K562 (cell line): ENCODE measurements at regions not wholly inside any gene's neighbourhood (a gene's known extent, or its start where the extent isn't known, plus 50 kb on each side); places are given as distances from the start of the nearest gene placed in this dataset.

Experiments
- ATAC-seq: fragments of 200-7000 bp; cut with Tn5 transposase; 3 replicates; pipeline ENCODE4 v1.9.1; 2020; ENCODE audit warnings: moderate library complexity
- BruUV-seq: library from RNA; stranded (reverse); fragments of 400-500 nt; replicated peaks from 2 replicates; lab custom pipeline; 2021; lab: Mats Ljungman, UMichigan
- CTCF ChIA-PET: fragments of 300-600 bp; formaldehyde crosslinking; extraction: SDS; loops from one replicate; lab custom pipeline; 2021; ENCODE audit warnings: low intra/inter-chr PET ratio; lab: Yijun Ruan, JAX
- POLR2A ChIA-PET: fragments of 300-600, 350-650 bp; sonication (Branson Sonifier 250); formaldehyde crosslinking; extraction: SDS; loops from one replicate; lab custom pipeline; 2021; ENCODE audit warnings: antibody characterized with exemption, inconsistent platforms; lab: Yijun Ruan, JAX
- DNase-seq, 4 experiments: peaks; one replicate each; pipeline versions ENCODE4 v3.0.0 to v3.0.0-alpha.2; 2011 to 2018; ENCODE audit warnings: low spot score in 3 of 4, mixed read lengths in 3 of 4; ENCODE audit errors: extremely low read depth in 1 of 4
- FAIRE-seq: peaks from 2 replicates; lab custom pipeline; 2011; peaks lifted over from hg19 to GRCh38; lab: Jason Lieb, UNC
- H2AFZ ChIP-seq: 2 replicates; pipeline ENCODE4 v1.6.0; 2011; ENCODE audit warnings: low read depth, low read length, control low read depth, inconsistent platforms
- H3K27ac ChIP-seq: fragments of 200-600 bp; 3 replicates; pipeline ENCODE4 v1.8.0; 2011; ENCODE audit warnings: low read depth, mild to moderate bottlenecking, control low read depth, inconsistent platforms, low read length, moderate library complexity, mixed read lengths; ENCODE audit errors: extremely low read depth
- H3K27me3 ChIP-seq, 2 experiments: fragments of 300-600 bp in 1 of 2; 2 replicates in 1 of 2; 3 replicates in 1 of 2; pipeline versions ENCODE4 v1.6.0 to v1.8.0; 2011; ENCODE audit warnings: inconsistent platforms in 2 of 2, low read length in 2 of 2, mild to moderate bottlenecking in 1 of 2, mixed read lengths in 1 of 2, moderate library complexity in 1 of 2; ENCODE audit not compliant: control insufficient read depth in 2 of 2, insufficient read depth in 2 of 2
- H3K36me3 ChIP-seq: fragments of 300-600 bp; 3 replicates; pipeline ENCODE4 v1.8.0; 2011; ENCODE audit warnings: mild to moderate bottlenecking, low read length, inconsistent platforms; ENCODE audit not compliant: control insufficient read depth, insufficient read depth
- H3K4me1 ChIP-seq, 2 experiments: fragments of 200-600 bp in 1 of 2; replicated peaks in 1 of 2; 2 replicates in 1 of 2; 3 replicates in 1 of 2; pipeline versions ENCODE4 v1.5.1 to v1.8.0; 2011; ENCODE audit warnings: inconsistent platforms in 2 of 2, low read length in 2 of 2, mild to moderate bottlenecking in 1 of 2, mixed read lengths in 1 of 2, moderate library complexity in 1 of 2; ENCODE audit not compliant: control insufficient read depth in 2 of 2, insufficient read depth in 2 of 2
- H3K4me2 ChIP-seq: 2 replicates; pipeline ENCODE4 v1.6.1; 2011; ENCODE audit warnings: low read length, control low read depth, inconsistent platforms, mixed read lengths; ENCODE audit not compliant: insufficient read depth
- H3K4me3 ChIP-seq: fragments of 200-600 bp; sonication (generic), shearing (Covaris generic); 2 replicates; pipeline ENCODE4 v1.5.1; 2016; ENCODE audit warnings: control low read depth, inconsistent platforms
- H3K79me2 ChIP-seq: fragments of 200-600 bp; 3 replicates; pipeline ENCODE4 v1.8.0; 2011; ENCODE audit warnings: low read length, inconsistent platforms; ENCODE audit not compliant: control insufficient read depth, insufficient read depth
- H3K9ac ChIP-seq, 2 experiments: 2 replicates each; pipeline versions ENCODE4 v1.6.0 to v1.6.1; 2011; ENCODE audit warnings: low read depth in 2 of 2, low read length in 2 of 2, control low read depth in 1 of 2, inconsistent platforms in 1 of 2, mild to moderate bottlenecking in 1 of 2, mixed read lengths in 1 of 2; ENCODE audit not compliant: insufficient read depth in 1 of 2
- H3K9me1 ChIP-seq: one replicate; pipeline ENCODE4 v1.6.0; 2011; ENCODE audit warnings: inconsistent platforms, mild to moderate bottlenecking, low read length, moderate library complexity; ENCODE audit not compliant: control insufficient read depth, insufficient read depth
- H3K9me3 ChIP-seq: replicated peaks from 2 replicates; pipeline ENCODE4 v1.5.1; 2011; ENCODE audit warnings: low read depth, low read length, inconsistent platforms; ENCODE audit not compliant: control insufficient read depth, insufficient read depth
- H4K20me1 ChIP-seq: replicated peaks from 2 replicates; pipeline ENCODE4 v1.6.1; 2011; ENCODE audit warnings: low read length, inconsistent platforms, mixed read lengths; ENCODE audit not compliant: control insufficient read depth, insufficient read depth
- AFF1 ChIP-seq, 2 experiments: fragments of 450-650 bp; IDR thresholded peaks; 2 replicates each; pipeline ENCODE4 v1.6.1; 2018; ENCODE audit warnings: mild to moderate bottlenecking in 2 of 2, low read depth in 1 of 2; ENCODE audit not compliant: partially characterized antibody in 2 of 2
- CGGBP1 ChIP-seq: fragments of 250-450 bp; sonication (Bioruptor Pico); IDR thresholded peaks from 2 replicates; pipeline ENCODE4 v1.9.0; 2021; ENCODE audit warnings: mild to moderate bottlenecking
- CTCFL ChIP-seq: IDR thresholded peaks from 2 replicates; pipeline ENCODE4 v1.6.1; 2011; ENCODE audit warnings: borderline replicate concordance, low read depth, mild to moderate bottlenecking, moderate library complexity, low read length; ENCODE audit not compliant: insufficient read depth, poor library complexity, severe bottlenecking
- CXXC5 ChIP-seq: fragments of 250-450 bp; sonication (Bioruptor Pico); IDR thresholded peaks from 2 replicates; pipeline ENCODE4 v1.8.0; 2022; ENCODE audit warnings: inconsistent platforms, mild to moderate bottlenecking, moderate library complexity
- FOXK2 ChIP-seq, 2 experiments: fragments of 450-650 bp; IDR thresholded peaks in 1 of 2; conservative IDR thresholded peaks in 1 of 2; 2 replicates each; pipeline ENCODE4 v1.6.1; 2016; ENCODE audit warnings: low read depth in 2 of 2, mild to moderate bottlenecking in 1 of 2
- FUS ChIP-seq: fragments of 200-400 bp; formaldehyde crosslinking; optimal IDR thresholded peaks from 2 replicates; pipeline ENCODE3; 2017; ENCODE audit warnings: low read depth, low read length
- GABPB2 ChIP-seq: fragments of 250-450 bp; sonication (Bioruptor Pico); conservative IDR thresholded peaks from 2 replicates; pipeline ENCODE4 v1.5.1; 2021; ENCODE audit warnings: mild to moderate bottlenecking
- KAT2B ChIP-seq: IDR thresholded peaks from one replicate; pipeline ENCODE4 v1.6.1; 2012; ENCODE audit warnings: low read depth, mild to moderate bottlenecking, control low read depth, inconsistent platforms, low read length, moderate library complexity
- MYBL2 ChIP-seq, 2 experiments: fragments of 450-650 bp in 1 of 2; sonication (generic) in 1 of 2; formaldehyde crosslinking in 1 of 2; IDR thresholded peaks; 2 replicates each; pipeline versions ENCODE4 v1.6.1 to v1.8.1; 2017 to 2022; ENCODE audit warnings: borderline replicate concordance in 1 of 2, inconsistent platforms in 1 of 2, low read depth in 1 of 2, mild to moderate bottlenecking in 1 of 2, missing genetic modification reagents in 1 of 2, moderate library complexity in 1 of 2
- NCOA6 ChIP-seq: fragments of 450-650 bp; IDR thresholded peaks from 2 replicates; pipeline ENCODE4 v1.6.1; 2017; ENCODE audit warnings: mild to moderate bottlenecking
- PTBP1 ChIP-seq: fragments of 200-400 bp; formaldehyde crosslinking; IDR thresholded peaks from 2 replicates; pipeline ENCODE4 v1.6.1; 2017; ENCODE audit warnings: low read depth, low read length
- RAD21 ChIP-seq, 2 experiments: fragments of 250-450 bp in 1 of 2; fragments of 450-650 bp in 1 of 2; sonication (Bioruptor Pico) in 1 of 2; formaldehyde crosslinking in 1 of 2; IDR thresholded peaks in 1 of 2; conservative IDR thresholded peaks in 1 of 2; 2 replicates each; pipeline versions ENCODE4 v1.4.0 to v1.8.0; 2020 to 2022; ENCODE audit warnings: mild to moderate bottlenecking in 2 of 2, moderate library complexity in 1 of 2
- SAFB ChIP-seq: fragments of 200-400 bp; formaldehyde crosslinking; IDR thresholded peaks from 2 replicates; pipeline ENCODE4 v1.6.1; 2017; ENCODE audit warnings: low read depth, low read length, borderline replicate concordance
- SNIP1 ChIP-seq: fragments of 450-650 bp; IDR thresholded peaks from 2 replicates; pipeline ENCODE4 v1.7.1; 2017; ENCODE audit warnings: low read depth, mild to moderate bottlenecking
- XRCC5 ChIP-seq: fragments of 200-400 bp; formaldehyde crosslinking; IDR thresholded peaks from 2 replicates; pipeline ENCODE4 v1.6.1; 2017; ENCODE audit warnings: low read depth, mild to moderate bottlenecking, low read length
- ZNF79 ChIP-seq: fragments of 250-450 bp; sonication (Bioruptor Pico); IDR thresholded peaks from 2 replicates; pipeline ENCODE4 v1.4.0; 2020; ENCODE audit warnings: low read depth, mild to moderate bottlenecking, moderate library complexity
- WGBS: fragments of 100-300 bp; shearing (Covaris generic); methylation state at CpG from one replicate; pipeline ENCODE4 v1.1.6; 2016; ENCODE audit warnings: low coverage, mixed read lengths; ENCODE audit not compliant: insufficient coverage; ENCODE audit errors: missing lambda C conversion rate; 5-methylcytosine and 5-hydroxymethylcytosine counted together
- in situ Hi-C: fragments of 300-500 bp; cut with MboI; formaldehyde crosslinking; loops from 4 replicates; pipeline ENCODE4 v1.15.0; 2018; ENCODE audit warnings: inconsistent platforms, mixed read lengths
- intact Hi-C: fragments of 100-400 bp; cut with micrococcal nuclease; formaldehyde crosslinking; loops from 2 replicates; pipeline ENCODE4 v1.14.2; 2022

DNA sequence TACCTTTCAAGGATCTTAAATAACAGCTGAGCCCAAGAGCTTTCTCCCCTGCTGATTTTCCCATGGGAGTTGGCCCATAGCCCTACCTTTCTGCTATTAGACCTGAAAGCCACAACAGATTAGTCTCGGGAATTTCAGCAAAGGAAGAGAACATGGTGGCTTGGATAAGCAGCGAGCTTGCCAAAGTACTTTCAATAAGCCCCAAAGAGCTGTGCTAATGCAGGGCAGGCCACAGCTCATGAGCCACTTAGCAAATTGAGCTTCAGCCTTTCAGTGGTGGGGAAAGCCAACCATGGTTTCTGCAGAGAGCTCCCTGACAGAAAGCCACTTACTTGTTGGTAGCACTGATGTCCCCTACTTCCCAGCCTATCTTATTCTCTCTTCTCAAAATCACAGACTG is 217.8 kb upstream of the IRX5 start:
- Histone ChIP-seq H2AFZ (no peak overlapping the region), H3K36me3 (no peaks in the 10 kb centered on the region), H3K9me3 (no peaks in the 10 kb centered on the region), H3K9ac (no peak overlapping the region), H3K27me3 (peaks cover 0 to 4% of the 10 kb centered on the region in 2 experiments; a peak in 1 of 5 replicates), H3K79me2 (no peaks in the 10 kb centered on the region), H4K20me1 (no peaks in the 10 kb centered on the region), H3K4me2 (no peak overlapping the region), H3K9me1 (no peaks in the 10 kb centered on the region), H3K4me3 (no peak overlapping the region), H3K27ac (no peak overlapping the region), H3K4me1 (no peaks in the 10 kb centered on the region)
- 0% methylated on average over 2 of the region's 2 CpGs for WGBS
- ChIA-PET CTCF (no interaction called here), POLR2A (interaction anchor here (0.6 to 1.5 kb wide), 2 partner anchors 8 to 57 kb away, joined by 3 read pairs; no protein-coding TSS in a partner anchor)
- in situ Hi-C loops, result no loop called here
- DNase-seq (no peak), ATAC-seq (no peak), FAIRE-seq (no peak)
- TF ChIP-seq FOXK2 (conservative IDR thresholded peaks at IDR 0.05 in 1 of 2, IDR thresholded peaks at IDR 0.05 in 1 of 2; ENCODE audit: low read depth in 2 of 2) (no peak), CTCFL (no peak), PTBP1 (no peak), AFF1 (IDR thresholded peaks at IDR 0.05; ENCODE audit: low read depth in 1 of 2, partially characterized antibody in 2 of 2) (no peak), MYBL2 (IDR thresholded peaks at IDR 0.05; ENCODE audit: low read depth) (no peak), MYBL2 (CRISPR knock-in tag; IDR thresholded peaks at IDR 0.05; ENCODE audit: borderline replicate concordance) (no peak), CXXC5 (CRISPR knock-in tag) (no peak), SAFB (no peak), KAT2B (no peak), GABPB2 (CRISPR knock-in tag) (no peak), SNIP1 (no peak), RAD21 (CRISPR knock-in tag; conservative IDR thresholded peaks at IDR 0.05 in 1 of 2, IDR thresholded peaks at IDR 0.05 in 1 of 2) (no peak), CGGBP1 (CRISPR knock-in tag) (no peak), FUS (no peak), ZNF79 (no peak), XRCC5 (no peak), NCOA6 (no peak)
- BruUV-seq, result no TSS peak
- intact Hi-C loops, result no loop called here
